A673 (cell line): ENCODE measurements at regions not wholly inside any gene's neighbourhood (a gene's known extent, or its start where the extent isn't known, plus 50 kb on each side); places are given as distances from the start of the nearest gene placed in this dataset.
A peak's percentile ranks its signal among the peaks of the same experiment; 100 is the strongest.

Experiments used
- BruUV-seq: library from RNA; stranded (reverse); fragments of 400-500 nt; replicated peaks from 2 replicates; lab custom pipeline; 2021; lab: Mats Ljungman, UMichigan
- CTCF ChIA-PET: fragments of 300-600 bp; sonication (Branson Sonifier 250); formaldehyde crosslinking; loops from one replicate; lab custom pipeline; 2022; ENCODE audit warnings: antibody characterized with exemption; lab: Charles Lee
- POLR2A ChIA-PET: fragments of 300-600 bp; sonication (Branson Sonifier 250); formaldehyde crosslinking; loops from one replicate; lab custom pipeline; 2022; ENCODE audit warnings: antibody characterized with exemption; ENCODE audit not compliant: low non-redundant PET; lab: Charles Lee
- DNase-seq: peaks from one replicate; pipeline ENCODE4 v3.0.0-alpha.2; 2015; ENCODE audit warnings: low spot score
- H3K27ac ChIP-seq: fragments of 200-600 bp; sonication (generic); 2 replicates; pipeline ENCODE4 v1.5.1; 2016; ENCODE audit warnings: mixed run types, low read depth, mild to moderate bottlenecking, mixed read lengths, antibody characterized with exemption, low read length; ENCODE audit not compliant: poor library complexity, severe bottlenecking
- H3K27me3 ChIP-seq: fragments of 200-600 bp; sonication (generic); replicated peaks from 2 replicates; pipeline ENCODE4 v1.6.1; 2017; ENCODE audit warnings: mixed run types, low read depth, mild to moderate bottlenecking, mixed read lengths, antibody characterized with exemption, low read length; ENCODE audit not compliant: insufficient read depth, poor library complexity
- H3K36me3 ChIP-seq: fragments of 200-600 bp; sonication (generic); 2 replicates; pipeline ENCODE4 v1.6.1; 2016; ENCODE audit warnings: mixed run types, mild to moderate bottlenecking, mixed read lengths, antibody characterized with exemption, low read length; ENCODE audit not compliant: insufficient read depth, poor library complexity, severe bottlenecking
- H3K4me1 ChIP-seq: fragments of 200-600 bp; sonication (generic); 2 replicates; pipeline ENCODE4 v1.6.1; 2017; ENCODE audit warnings: mixed run types, mild to moderate bottlenecking, mixed read lengths, antibody characterized with exemption, low read length; ENCODE audit not compliant: insufficient read depth, poor library complexity, severe bottlenecking
- H3K4me3 ChIP-seq: fragments of 200-600 bp; sonication (generic); 2 replicates; pipeline ENCODE4 v1.5.1; 2016; ENCODE audit warnings: low read depth, mixed run types, mild to moderate bottlenecking, mixed read lengths, low read length; ENCODE audit not compliant: poor library complexity, severe bottlenecking
- H3K9me3 ChIP-seq: fragments of 200-600 bp; sonication (generic); 2 replicates; pipeline ENCODE4 v1.6.1; 2016; ENCODE audit warnings: mixed run types, low read depth, mild to moderate bottlenecking, mixed read lengths, antibody characterized with exemption, low read length; ENCODE audit not compliant: poor library complexity, severe bottlenecking
- CTCF ChIP-seq: fragments of 300-800, 200-600 bp; sonication (generic); conservative IDR thresholded peaks from 2 replicates; pipeline ENCODE4 v1.5.1; 2017; ENCODE audit warnings: low read depth, mild to moderate bottlenecking, antibody characterized with exemption, low read length, moderate library complexity, mixed read lengths
- EZH2 ChIP-seq: fragments of 200-600 bp; sonication (generic); IDR thresholded peaks from 2 replicates; pipeline ENCODE4 v1.6.1; 2017; ENCODE audit warnings: borderline replicate concordance, low read depth, mild to moderate bottlenecking, mixed read lengths, antibody characterized with exemption, low read length; ENCODE audit not compliant: poor library complexity, severe bottlenecking
- intact Hi-C: fragments of 100-400 bp; cut with micrococcal nuclease; formaldehyde crosslinking; loops from one replicate; pipeline ENCODE4 v1.10.0; 2022; ENCODE audit not compliant: unreplicated experiment

GRCh38 chr14:97179573-97179972 is 382.4 kb downstream of the VRK1 start:
- H3K36me3 ChIP-seq = no peaks in the 10 kb centered on the region
- H3K4me3 ChIP-seq = no peak overlapping the region
- POLR2A ChIA-PET = no interaction called here
- CTCF ChIA-PET = no interaction called here
- BruUV-seq = no TSS peak
- H3K4me1 ChIP-seq = peaks cover 76% of the 10 kb centered on the region
- no peaks in the 10 kb centered on the region for H3K9me3 ChIP-seq
- TF ChIP-seq EZH2 (no peak), CTCF (no peak)
- intact Hi-C loops = loop anchor here (5.0 kb wide), 1 partner anchor 33 kb away; no protein-coding TSS in a partner anchor
- H3K27ac ChIP-seq = peak overlapping the region; percentile 83
- no peaks in the 10 kb centered on the region for H3K27me3 ChIP-seq
- no peak for DNase-seq

GRCh38 chr14:97180304-97181200 is 383.4 kb downstream of the VRK1 start:
- CTCF ChIA-PET = no interaction called here
- no TSS peak for BruUV-seq
- peaks cover 82% of the 10 kb centered on the region for H3K4me1 ChIP-seq
- TF ChIP-seq CTCF (peak; percentile 52), EZH2 (no peak)
- intact Hi-C loops = no loop called here
- H3K27ac ChIP-seq = peak overlapping the region; percentile 83
- H3K27me3 ChIP-seq = no peaks in the 10 kb centered on the region
- no peaks in the 10 kb centered on the region for H3K9me3 ChIP-seq
- DNase-seq = peak; percentile 94
- POLR2A ChIA-PET = interaction anchor here (0.6 kb wide), 1 partner anchor 957 kb away, joined by 4 read pairs; no protein-coding TSS in a partner anchor
- H3K36me3 ChIP-seq = no peaks in the 10 kb centered on the region
- H3K4me3 ChIP-seq = no peak overlapping the region

- Histone ChIP-seq H3K27me3 (no peaks in the 10 kb centered on the region), H3K4me3 (no peak overlapping the region), H3K27ac (peak overlapping the region; percentile 69), H3K9me3 (no peaks in the 10 kb centered on the region), H3K36me3 (no peaks in the 10 kb centered on the region), H3K4me1 (peaks cover 66% of the 10 kb centered on the region)
- ChIA-PET CTCF (no interaction called here), POLR2A (interaction anchor here (1.0 kb wide), 1 partner anchor 30 kb away, joined by 33 read pairs; no protein-coding TSS in a partner anchor)
- intact Hi-C loops = no loop called here
- TF ChIP-seq CTCF (peak; percentile 60), EZH2 (no peak)
- no TSS peak for BruUV-seq
- DNase-seq = peak; percentile 80
Observed at GRCh38 chr14:97185186-97185585, 388.0 kb downstream of the VRK1 start.
